GM19372 (cell line): ENCODE measurements at regions not wholly inside any gene's neighbourhood (a gene's known extent, or its start where the extent isn't known, plus 50 kb on each side); places are given as distances from the start of the nearest gene placed in this dataset.

ENCODE experiments used
- ATAC-seq: cut with Tn5 transposase; IDR thresholded peaks from one replicate; pipeline ENCODE4 v1.9.1; 2021; ENCODE audit warnings: mild to moderate bottlenecking, low read depth, moderate library complexity; ENCODE audit not compliant: unreplicated experiment

DNA sequence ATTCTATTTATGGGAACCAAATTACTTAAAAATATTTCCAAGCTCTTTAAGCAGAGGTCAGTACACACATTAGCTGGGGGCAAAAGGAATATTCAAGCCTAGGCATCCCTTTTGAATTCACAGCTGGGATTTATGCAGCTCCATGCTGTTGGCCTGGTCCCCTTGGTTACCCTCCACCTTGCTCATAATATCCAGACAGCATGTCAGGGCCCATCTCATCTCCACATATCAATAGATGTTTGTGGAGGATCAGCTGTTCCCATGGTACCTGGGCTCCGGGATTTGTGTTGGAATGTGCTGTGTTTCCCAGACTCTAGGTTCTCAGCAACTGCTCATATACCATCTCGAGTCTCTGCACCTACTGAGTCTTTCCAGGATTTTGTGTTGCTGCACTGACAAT lies 534.8 kb downstream of the BMP2 start:
- no peak for ATAC-seq

GRCh38 chr20:7305976-7306375 lies 538.5 kb downstream of the BMP2 start:
- no peak for ATAC-seq

- ATAC-seq: no peak
Observed at GRCh38 chr20:7308163-7308562, 540.7 kb downstream of the BMP2 start.

DNA sequence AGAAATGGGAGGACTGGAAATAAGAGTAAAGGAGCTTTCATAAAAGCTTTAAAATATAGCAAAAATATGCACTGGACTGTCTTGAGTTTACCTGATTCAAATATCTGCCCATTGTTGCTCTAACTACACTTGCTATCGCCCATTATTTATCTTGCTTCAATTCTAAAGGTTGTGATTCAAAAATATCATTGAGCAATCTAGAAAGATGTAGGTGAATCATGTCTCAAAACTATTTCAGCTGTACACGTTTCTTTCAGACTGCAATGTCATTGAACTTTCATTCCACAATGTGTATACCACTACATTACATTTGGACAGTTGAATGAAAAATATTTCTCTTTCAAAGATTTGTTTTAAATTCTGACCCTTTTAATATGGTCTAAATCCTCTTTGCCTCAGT lies 545.6 kb downstream of the BMP2 start:
- ATAC-seq: no peak

DNA sequence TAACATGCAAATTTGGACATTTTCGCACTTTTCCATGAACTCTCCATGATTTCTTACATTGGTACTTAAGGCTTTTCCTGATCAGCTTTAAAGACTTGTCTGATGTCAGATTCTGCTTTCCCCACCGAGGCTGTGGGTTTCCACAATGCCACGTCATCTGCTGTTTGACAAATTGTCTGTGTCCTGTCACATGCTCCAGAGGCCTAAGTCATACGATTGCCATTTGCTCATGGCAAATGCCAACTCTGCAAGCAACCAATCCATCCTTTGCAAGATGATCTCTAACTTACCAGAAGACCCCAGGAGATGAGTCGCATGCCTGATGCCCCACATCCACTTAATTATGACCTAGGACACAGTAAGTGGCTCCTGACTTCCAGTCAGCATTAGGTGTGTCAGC lies 556.5 kb downstream of the BMP2 start:
- ATAC-seq: no peak

DNA sequence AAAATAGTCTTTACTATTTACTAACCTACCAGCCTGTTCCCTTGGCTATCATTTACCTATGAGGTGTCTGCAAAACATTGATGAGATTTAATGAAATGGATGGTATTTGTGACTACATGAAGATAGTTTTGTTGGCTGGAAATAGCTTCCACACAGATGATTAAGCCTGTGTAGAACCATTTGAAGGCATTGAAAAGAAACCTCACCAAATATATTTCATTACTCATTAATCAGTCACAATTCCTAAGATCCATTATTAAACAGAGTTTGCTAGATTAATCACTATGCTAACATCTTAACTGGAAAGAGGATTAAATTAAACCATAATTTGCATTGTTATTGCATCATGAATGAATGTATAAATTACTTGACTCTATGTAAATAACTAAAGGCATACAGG lies 560.3 kb downstream of the BMP2 start:
- ATAC-seq: no peak

GRCh38 chr20:7330850-7331249 lies 563.4 kb downstream of the BMP2 start:
- no peak for ATAC-seq

DNA sequence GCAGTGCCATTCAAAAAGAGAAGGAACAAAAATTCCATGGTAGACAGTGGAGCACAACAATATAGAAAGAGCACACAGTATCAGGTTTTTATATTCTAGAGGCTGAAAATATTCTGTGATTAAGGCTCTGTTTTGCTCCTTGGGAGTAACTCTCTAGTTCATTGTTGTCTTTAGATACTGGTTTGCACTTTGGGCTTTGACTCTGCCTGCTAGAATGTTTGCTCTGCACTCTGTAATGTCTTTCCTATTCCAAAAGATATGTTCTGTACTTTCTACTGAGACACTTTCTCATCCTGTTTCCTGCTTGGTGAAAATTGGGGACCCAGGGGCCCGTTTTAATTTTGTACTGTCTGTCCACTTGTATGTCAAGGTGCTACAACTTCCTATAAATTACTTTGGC lies 564.7 kb downstream of the BMP2 start:
- ATAC-seq: no peak

DNA sequence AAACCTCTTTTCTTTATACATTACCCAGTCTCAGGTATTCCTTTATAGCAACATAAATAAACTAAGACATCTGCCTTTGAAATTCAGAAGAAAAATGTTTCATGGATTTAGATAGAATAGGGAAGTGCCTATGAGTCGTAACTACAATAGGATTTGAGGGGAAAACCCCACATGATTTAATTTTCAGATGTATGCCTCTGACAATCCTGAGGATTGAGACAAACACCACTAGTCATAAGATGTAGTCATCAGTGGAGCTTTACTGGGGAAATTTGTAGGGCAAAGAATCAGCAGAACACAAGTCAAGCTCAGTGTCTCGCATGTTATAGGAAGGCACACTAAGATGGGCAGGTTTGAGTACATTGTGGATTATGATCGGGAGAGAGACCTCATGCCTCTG lies 566.4 kb downstream of the BMP2 start:
- no peak for ATAC-seq

DNA sequence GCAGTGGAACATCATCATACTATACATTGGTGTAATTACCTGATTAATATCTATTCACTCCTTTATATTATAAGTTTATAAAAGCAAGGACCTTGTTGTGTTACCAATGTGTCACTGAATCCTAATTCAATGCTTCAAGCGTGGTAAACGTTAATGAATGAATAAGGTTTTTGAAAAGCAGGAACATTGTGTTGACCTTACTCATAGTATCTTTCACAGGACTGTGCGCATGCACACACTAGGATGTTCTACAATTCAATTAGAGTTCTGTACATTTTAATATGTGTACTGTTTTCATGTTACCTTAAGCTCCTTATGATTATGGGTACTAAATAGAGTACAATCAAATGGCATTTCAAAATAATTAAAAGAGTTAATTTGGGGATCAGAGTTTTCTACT lies 578.5 kb downstream of the BMP2 start:
- no peak for ATAC-seq

GRCh38 chr20:7346562-7346961 lies 579.1 kb downstream of the BMP2 start:
- ATAC-seq: no peak

DNA sequence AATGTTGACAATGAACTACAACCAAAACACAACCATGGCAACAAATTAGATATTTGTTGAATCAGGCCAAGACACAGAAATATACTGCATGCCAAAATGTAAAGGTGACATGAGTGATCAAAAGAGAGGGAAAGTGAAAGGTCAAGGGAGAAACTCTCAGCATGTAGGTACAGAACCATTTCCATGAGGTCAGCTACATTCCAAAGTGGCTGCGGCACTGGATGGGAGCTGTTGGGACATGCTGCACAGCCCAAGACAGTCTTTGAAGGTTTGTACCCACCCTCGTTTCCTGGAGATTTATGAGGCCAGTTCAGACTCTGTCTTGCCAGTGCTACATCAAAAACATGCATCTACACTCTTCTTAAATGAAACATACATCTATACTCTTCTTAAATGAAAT lies 579.9 kb downstream of the BMP2 start:
- ATAC-seq: no peak

DNA sequence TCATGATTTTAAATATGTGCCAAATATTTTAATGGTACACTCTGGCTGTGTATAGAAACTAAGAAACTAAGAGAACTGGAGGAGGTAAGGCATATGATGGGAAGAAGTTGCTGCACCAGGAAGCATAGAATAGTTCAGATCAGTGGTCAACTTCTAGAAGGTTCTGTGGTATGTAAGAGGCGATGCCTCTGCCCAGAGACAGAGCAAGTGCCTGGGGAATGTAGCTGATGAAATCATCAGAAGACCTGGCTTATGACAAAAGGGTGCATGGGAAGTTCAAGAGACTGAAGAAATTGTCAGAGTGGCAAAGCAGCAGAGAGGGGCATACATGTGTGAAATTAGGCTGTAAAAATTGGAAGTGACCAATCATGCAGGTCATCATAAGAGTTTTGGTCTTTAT lies 580.8 kb downstream of the BMP2 start:
- no peak for ATAC-seq

- ATAC-seq: no peak
Observed at GRCh38 chr20:7352165-7352564, 584.7 kb downstream of the BMP2 start.

GRCh38 chr20:7355051-7355450 lies 585.2 kb downstream of the HAO1 start:
- ATAC-seq: no peak

DNA sequence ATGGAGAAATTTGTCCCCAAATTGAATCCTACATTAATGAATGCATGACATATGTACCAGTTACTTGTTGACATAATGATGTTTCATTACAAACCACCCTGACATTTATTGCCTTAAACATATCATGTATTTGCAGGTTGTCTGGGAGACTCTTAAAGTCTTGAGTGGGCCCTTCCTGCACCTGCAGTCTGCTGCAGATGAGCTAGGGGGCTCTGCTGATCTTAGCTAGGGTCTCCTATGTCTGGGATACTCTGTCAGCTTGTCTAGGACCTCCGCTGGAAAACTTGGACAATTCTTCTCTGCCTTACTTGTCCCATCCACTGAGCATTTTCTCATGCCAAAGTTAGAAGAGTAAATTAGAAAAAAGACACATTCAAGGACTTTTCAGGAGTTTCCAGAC lies 581.6 kb downstream of the HAO1 start:
- ATAC-seq: no peak

GRCh38 chr20:7359739-7360138 lies 580.5 kb downstream of the HAO1 start:
- no peak for ATAC-seq

DNA sequence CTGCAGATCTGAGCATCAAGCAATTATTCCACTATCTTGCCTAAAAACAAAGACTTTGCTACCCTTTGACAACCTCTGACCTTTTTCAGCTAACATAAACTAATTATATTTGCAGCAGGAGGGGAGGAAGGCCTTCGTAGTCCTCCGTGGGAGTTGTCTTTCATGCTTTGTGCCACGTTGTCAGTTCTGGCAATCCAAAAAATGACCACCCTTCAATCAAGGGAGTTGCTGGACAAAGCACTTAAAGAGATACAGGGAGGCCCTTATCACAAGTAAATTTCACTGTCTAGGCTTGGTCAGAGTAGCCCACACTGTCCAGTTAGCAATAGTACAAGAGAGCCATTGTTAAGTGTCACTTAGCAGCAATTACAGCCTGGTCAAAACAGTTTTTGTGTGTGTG lies 578.9 kb downstream of the HAO1 start:
- ATAC-seq: no peak

DNA sequence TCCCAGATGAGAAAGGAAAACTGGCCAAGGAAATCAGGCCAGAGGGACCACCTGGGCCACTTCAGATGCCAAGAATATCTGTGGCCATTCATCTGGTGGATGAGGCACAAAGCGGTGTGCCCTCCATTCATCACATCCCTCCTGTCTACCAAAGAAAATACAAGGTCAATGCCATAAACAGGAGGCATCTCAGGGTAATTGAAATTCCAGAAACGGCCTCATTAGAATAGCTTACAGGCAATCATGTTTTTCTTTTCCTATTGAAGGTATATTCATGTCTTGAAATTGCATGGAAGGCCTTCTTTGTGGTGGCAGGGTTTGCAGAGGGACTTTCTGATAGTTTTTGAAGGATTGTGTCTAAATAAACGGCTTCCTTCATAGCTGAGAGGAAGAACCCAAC lies 578.3 kb downstream of the HAO1 start:
- no peak for ATAC-seq

- ATAC-seq: no peak
Observed at GRCh38 chr20:7362601-7363000, 577.7 kb downstream of the HAO1 start.

- ATAC-seq: no peak
Observed at GRCh38 chr20:7366189-7366588, 574.1 kb downstream of the HAO1 start.

DNA sequence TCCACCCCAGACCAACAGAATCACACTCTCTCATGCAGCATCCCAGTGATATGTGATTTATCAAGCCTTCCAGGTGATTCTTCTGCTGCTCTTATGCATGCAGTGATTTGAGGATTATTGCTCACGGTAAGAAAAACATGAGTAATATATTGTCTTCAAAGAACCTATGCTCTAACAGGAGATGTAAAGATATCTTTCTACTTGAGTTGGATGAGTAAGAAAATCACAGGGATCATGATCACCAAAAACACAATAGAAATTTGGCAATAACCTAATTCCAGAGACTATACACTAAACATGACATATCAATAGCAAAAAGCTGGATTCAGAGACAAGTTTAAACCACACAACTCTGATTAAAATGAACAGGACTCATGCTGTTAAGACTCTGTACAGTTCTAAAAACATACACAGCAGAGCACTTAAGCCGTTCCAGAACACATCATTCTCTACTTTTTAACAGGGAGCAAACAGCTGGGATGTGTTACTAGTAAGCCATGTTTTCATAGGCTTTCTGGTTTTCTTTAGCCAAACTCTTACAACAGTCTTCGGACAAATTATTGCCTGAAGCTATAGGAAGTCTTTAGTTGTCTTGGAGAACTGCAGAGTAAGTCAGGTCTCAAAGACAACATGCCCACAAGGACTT lies 568.6 kb downstream of the HAO1 start:
- no peak for ATAC-seq

DNA sequence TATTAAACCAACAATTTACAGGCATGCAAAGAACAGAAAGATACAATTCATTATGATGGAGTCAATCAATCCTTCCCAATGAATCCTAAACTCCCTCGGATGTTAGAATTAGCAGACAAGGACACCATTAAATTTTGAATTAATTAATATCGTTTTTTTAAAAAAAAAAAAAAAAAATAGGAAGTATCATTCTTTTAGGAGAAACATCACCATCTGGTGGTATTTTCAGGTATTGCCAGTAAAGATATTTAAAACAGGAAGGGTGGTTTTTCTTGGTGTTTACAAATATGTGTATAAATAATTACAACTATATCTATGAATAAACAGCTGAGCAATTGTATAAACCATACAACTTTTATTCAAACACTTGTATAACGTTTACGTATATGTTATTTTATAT lies 564.4 kb downstream of the HAO1 start:
- no peak for ATAC-seq
